Thyroid gland (tissue), 4 donors: ENCODE measurements at regions not wholly inside any gene's neighbourhood (a gene's known extent, or its start where the extent isn't known, plus 50 kb on each side); places are given as distances from the start of the nearest gene placed in this dataset.

ENCODE experiments used
- DNase-seq, 2 donors: peaks; one replicate each; pipeline ENCODE4 v3.0.0-alpha.2; 2019
- H3K27ac ChIP-seq, 3 donors: fragments of 200-600 bp; sonication (generic); 1 replicate in 2 of 3; 2 replicates in 1 of 3; pipeline ENCODE4 v1.5.1; 2016 to 2019; ENCODE audit warnings: mild to moderate bottlenecking in 1 of 3, moderate library complexity in 1 of 3
- H3K27me3 ChIP-seq: fragments of 200-600 bp; sonication (generic); one replicate; pipeline ENCODE4 v1.5.1; 2019
- H3K36me3 ChIP-seq, 2 donors: fragments of 200-600 bp; sonication (generic); one replicate each; pipeline ENCODE4 v1.5.1; 2016 to 2019
- H3K4me1 ChIP-seq, 2 donors: fragments of 200-600 bp; sonication (generic); one replicate each; pipeline ENCODE4 v1.5.1; 2017 to 2019
- H3K4me3 ChIP-seq, 3 donors: fragments of 200-600 bp; sonication (generic); replicated peaks in 1 of 3; 1 replicate in 2 of 3; 2 replicates in 1 of 3; pipeline ENCODE4 v1.5.1; 2016; ENCODE audit warnings: mild to moderate bottlenecking in 1 of 3
- H3K9me3 ChIP-seq: fragments of 200-600 bp; sonication (generic); one replicate; pipeline ENCODE4 v1.5.1; 2017
- CTCF ChIP-seq, 6 experiments: fragments of 200-600 bp in 3 of 6; fragments of 450-650 bp in 3 of 6; sonication (generic) in 3 of 6; IDR thresholded peaks; one replicate each; pipeline ENCODE4 v1.5.1; 2016 to 2019; ENCODE audit warnings: antibody characterized with exemption in 6 of 6, mild to moderate bottlenecking in 2 of 6, inconsistent platforms in 1 of 6, moderate library complexity in 1 of 6
- POLR2A ChIP-seq, 2 donors: fragments of 450-650 bp; IDR thresholded peaks; one replicate each; pipeline ENCODE4 v1.6.1; 2017; ENCODE audit warnings: antibody characterized with exemption in 2 of 2, mild to moderate bottlenecking in 2 of 2, moderate library complexity in 1 of 2
- WGBS, 2 donors: methylation state at CpG; one replicate each; pipeline ENCODE4 v1.1.5; 2017; 5-methylcytosine and 5-hydroxymethylcytosine counted together
- intact Hi-C: fragments of 100-400 bp; cut with DNase I; formaldehyde crosslinking; loops from one replicate; pipeline ENCODE4 v1.15.1; 2023

GRCh38 chrX:69028006-69028760, 137.1 kb downstream of the PJA1 start:
- no peak for DNase-seq
- peak overlapping the region in 2 of 3 donors; percentile 32 to 39 for H3K27ac ChIP-seq
- no peak overlapping the region for H3K4me3 ChIP-seq
- no peaks in the 10 kb centered on the region for H3K27me3 ChIP-seq
- TF ChIP-seq CTCF (IDR thresholded peaks at IDR 0.05) (no peak), POLR2A (IDR thresholded peaks at IDR 0.05) (no peak)
- intact Hi-C loops = no loop called here
- H3K36me3 ChIP-seq = no peaks in the 10 kb centered on the region
- peaks cover 4 to 22% of the 10 kb centered on the region in 2 donors for H3K4me1 ChIP-seq
- no peaks in the 10 kb centered on the region for H3K9me3 ChIP-seq
- WGBS, 2 donors = 57 to 65% methylated on average over 6 of the region's 8 CpGs

GRCh38 chrX:69027181-69028005, 137.9 kb downstream of the PJA1 start:
- Histone ChIP-seq H3K9me3 (no peaks in the 10 kb centered on the region), H3K27me3 (no peaks in the 10 kb centered on the region), H3K36me3 (no peaks in the 10 kb centered on the region), H3K4me1 (peaks cover 4 to 22% of the 10 kb centered on the region in 2 donors), H3K4me3 (no peak overlapping the region), H3K27ac (peak overlapping the region in 2 of 3 donors; percentile 32 to 39)
- TF ChIP-seq CTCF (IDR thresholded peaks at IDR 0.05) = no peak
- no peak for TF ChIP-seq POLR2A (IDR thresholded peaks at IDR 0.05)
- intact Hi-C loops = no loop called here
- WGBS, 2 donors = 52 to 57% methylated on average over 9 of the region's 11 CpGs
- peak; percentile 33 to 36 for DNase-seq

GRCh38 chrX:69025802-69026301, 139.4 kb downstream of the PJA1 start:
- Histone ChIP-seq H3K36me3 (no peaks in the 10 kb centered on the region), H3K4me3 (no peak overlapping the region), H3K27ac (peak overlapping the region in 1 of 3 donors; percentile 44), H3K9me3 (no peaks in the 10 kb centered on the region), H3K27me3 (no peaks in the 10 kb centered on the region), H3K4me1 (peaks cover 4 to 22% of the 10 kb centered on the region in 2 donors)
- TF ChIP-seq POLR2A (IDR thresholded peaks at IDR 0.05) (no peak), CTCF (IDR thresholded peaks at IDR 0.05) (no peak)
- WGBS, 2 donors = 92 to 100% methylated on average over 3 to 4 of the region's 4 CpGs
- DNase-seq = no peak
- intact Hi-C loops = no loop called here

- Histone ChIP-seq H3K4me3 (no peak overlapping the region), H3K36me3 (no peaks in the 10 kb centered on the region), H3K9me3 (no peaks in the 10 kb centered on the region), H3K27ac (peak overlapping the region; percentile 38 to 55 (median 45)), H3K4me1 (peaks cover 4 to 22% of the 10 kb centered on the region in 2 donors), H3K27me3 (no peaks in the 10 kb centered on the region)
- WGBS, 2 donors = 6 to 17% methylated on average over 1 to 2 of the region's 4 CpGs
- TF ChIP-seq CTCF (IDR thresholded peaks at IDR 0.05) (no peak), POLR2A (IDR thresholded peaks at IDR 0.05) (no peak)
- peak; percentile 90 to 91 for DNase-seq
- intact Hi-C loops = no loop called here
Observed at GRCh38 chrX:69024931-69025330, 140.3 kb downstream of the PJA1 start.
